ENCODE measurements at regions not wholly inside any gene's neighbourhood (a gene's known extent, or its start where the extent isn't known, plus 50 kb on each side); places are given as distances from the start of the nearest gene placed in this dataset.

- ChIA-PET CTCF (no interaction called here), POLR2A (ENCODE audit: low non-redundant PET) (no interaction called here)
- Histone ChIP-seq H3K4me1 (ENCODE audit: insufficient read depth, low read length, poor library complexity, severe bottlenecking) (no peaks in the 10 kb centered on the region), H3K4me3 (ENCODE audit: low read depth, low read length, poor library complexity, severe bottlenecking) (no peak overlapping the region), H3K36me3 (ENCODE audit: insufficient read depth, low read length, poor library complexity, severe bottlenecking) (no peaks in the 10 kb centered on the region), H3K27me3 (replicated peaks; ENCODE audit: insufficient read depth, low read depth, low read length, poor library complexity) (peaks cover 25% of the 10 kb centered on the region), H3K9me3 (ENCODE audit: low read depth, low read length, poor library complexity, severe bottlenecking) (no peaks in the 10 kb centered on the region), H3K27ac (ENCODE audit: low read depth, low read length, poor library complexity, severe bottlenecking) (no peak overlapping the region)
- no peak for DNase-seq (ENCODE audit: low spot score)
- BruUV-seq (replicated peaks), result no TSS peak
- TF ChIP-seq EZH2 (IDR thresholded peaks at IDR 0.05; ENCODE audit: borderline replicate concordance, low read depth, low read length, poor library complexity, severe bottlenecking) (no peak), CTCF (conservative IDR thresholded peaks at IDR 0.05; ENCODE audit: low read depth, low read length) (no peak)
- intact Hi-C loops (cut with micrococcal nuclease; ENCODE audit: unreplicated experiment), result no loop called here
These were observed 125.8 kb upstream of the SNX2 start for GRCh38 chr5:122649080-122649479.

- POLR2A ChIA-PET (ENCODE audit: low non-redundant PET), result no interaction called here
- CTCF ChIA-PET, result interaction anchor here (0.5 kb wide), 1 partner anchor 53 kb away, joined by 3 read pairs; no protein-coding TSS in a partner anchor
- Histone ChIP-seq H3K27me3 (replicated peaks; ENCODE audit: insufficient read depth, low read depth, low read length, poor library complexity) (no peaks in the 10 kb centered on the region), H3K4me3 (ENCODE audit: low read depth, low read length, poor library complexity, severe bottlenecking) (no peak overlapping the region), H3K9me3 (ENCODE audit: low read depth, low read length, poor library complexity, severe bottlenecking) (no peaks in the 10 kb centered on the region), H3K27ac (ENCODE audit: low read depth, low read length, poor library complexity, severe bottlenecking) (no peak overlapping the region), H3K4me1 (ENCODE audit: insufficient read depth, low read length, poor library complexity, severe bottlenecking) (no peaks in the 10 kb centered on the region), H3K36me3 (ENCODE audit: insufficient read depth, low read length, poor library complexity, severe bottlenecking) (no peaks in the 10 kb centered on the region)
- BruUV-seq (replicated peaks), result no TSS peak
- TF ChIP-seq CTCF (conservative IDR thresholded peaks at IDR 0.05; ENCODE audit: low read depth, low read length) (no peak), EZH2 (IDR thresholded peaks at IDR 0.05; ENCODE audit: borderline replicate concordance, low read depth, low read length, poor library complexity, severe bottlenecking) (no peak)
- no peak for DNase-seq (ENCODE audit: low spot score)
- intact Hi-C loops (cut with micrococcal nuclease; ENCODE audit: unreplicated experiment), result no loop called here
These were observed 121.5 kb upstream of the SNX2 start for GRCh38 chr5:122653087-122654017.

- Histone ChIP-seq H3K4me3 (ENCODE audit: low read depth, low read length, poor library complexity, severe bottlenecking) (no peak overlapping the region), H3K27me3 (replicated peaks; ENCODE audit: insufficient read depth, low read depth, low read length, poor library complexity) (no peaks in the 10 kb centered on the region), H3K36me3 (ENCODE audit: insufficient read depth, low read length, poor library complexity, severe bottlenecking) (no peaks in the 10 kb centered on the region), H3K4me1 (ENCODE audit: insufficient read depth, low read length, poor library complexity, severe bottlenecking) (no peaks in the 10 kb centered on the region), H3K27ac (ENCODE audit: low read depth, low read length, poor library complexity, severe bottlenecking) (no peak overlapping the region), H3K9me3 (ENCODE audit: low read depth, low read length, poor library complexity, severe bottlenecking) (no peaks in the 10 kb centered on the region)
- BruUV-seq (replicated peaks), result no TSS peak
- intact Hi-C loops (cut with micrococcal nuclease; ENCODE audit: unreplicated experiment), result no loop called here
- CTCF ChIA-PET, result no interaction called here
- TF ChIP-seq EZH2 (IDR thresholded peaks at IDR 0.05; ENCODE audit: borderline replicate concordance, low read depth, low read length, poor library complexity, severe bottlenecking) (no peak), CTCF (conservative IDR thresholded peaks at IDR 0.05; ENCODE audit: low read depth, low read length) (no peak)
- POLR2A ChIA-PET (ENCODE audit: low non-redundant PET), result no interaction called here
- DNase-seq (ENCODE audit: low spot score), result no peak
These were observed 118.7 kb upstream of the SNX2 start for GRCh38 chr5:122656160-122656559.
